ENCODE measurements at regions not wholly inside any gene's neighbourhood (a gene's known extent, or its start where the extent isn't known, plus 50 kb on each side); places are given as distances from the start of the nearest gene placed in this dataset.

DNA sequence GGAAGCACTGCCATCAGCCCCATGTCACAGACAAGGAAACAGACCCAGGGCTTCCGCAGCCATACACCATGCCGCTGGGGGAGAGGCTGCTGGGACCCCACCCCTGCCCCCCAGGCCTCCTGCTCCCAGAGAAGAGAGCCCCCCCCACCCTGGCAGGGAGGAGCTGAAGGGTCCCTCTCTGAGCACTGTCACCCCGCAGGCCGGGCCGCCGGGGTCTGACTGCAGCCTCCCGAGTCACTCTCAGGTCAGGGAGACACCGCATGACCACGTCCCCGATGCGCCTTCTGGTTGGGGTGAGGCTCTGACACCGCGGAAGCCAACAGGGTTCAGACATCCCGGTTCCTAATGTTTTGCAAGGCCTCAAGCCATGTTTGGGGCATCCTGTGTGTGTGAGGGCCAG, 102.3 kb downstream of the SIK1 start:
- no peak overlapping the region for H3K4me3 ChIP-seq (ENCODE audit: low read length)
- no peaks in the 10 kb centered on the region for H3K27me3 ChIP-seq (ENCODE audit: control insufficient read depth, insufficient read depth, low read length)
- H3K9me3 ChIP-seq (replicated peaks; ENCODE audit: control insufficient read depth, low read depth, low read length): no peaks in the 10 kb centered on the region
- H3K27ac ChIP-seq (ENCODE audit: low read length): no peak overlapping the region
- WGBS (ENCODE audit: insufficient coverage): 95% methylated on average over 11 of the region's 14 CpGs
- no peak for DNase-seq
- no peaks in the 10 kb centered on the region for H3K36me3 ChIP-seq (ENCODE audit: control insufficient read depth, insufficient read depth, low read length)
- peaks cover 39% of the 10 kb centered on the region for H3K4me1 ChIP-seq (ENCODE audit: control insufficient read depth, insufficient read depth, low read length)

DNA sequence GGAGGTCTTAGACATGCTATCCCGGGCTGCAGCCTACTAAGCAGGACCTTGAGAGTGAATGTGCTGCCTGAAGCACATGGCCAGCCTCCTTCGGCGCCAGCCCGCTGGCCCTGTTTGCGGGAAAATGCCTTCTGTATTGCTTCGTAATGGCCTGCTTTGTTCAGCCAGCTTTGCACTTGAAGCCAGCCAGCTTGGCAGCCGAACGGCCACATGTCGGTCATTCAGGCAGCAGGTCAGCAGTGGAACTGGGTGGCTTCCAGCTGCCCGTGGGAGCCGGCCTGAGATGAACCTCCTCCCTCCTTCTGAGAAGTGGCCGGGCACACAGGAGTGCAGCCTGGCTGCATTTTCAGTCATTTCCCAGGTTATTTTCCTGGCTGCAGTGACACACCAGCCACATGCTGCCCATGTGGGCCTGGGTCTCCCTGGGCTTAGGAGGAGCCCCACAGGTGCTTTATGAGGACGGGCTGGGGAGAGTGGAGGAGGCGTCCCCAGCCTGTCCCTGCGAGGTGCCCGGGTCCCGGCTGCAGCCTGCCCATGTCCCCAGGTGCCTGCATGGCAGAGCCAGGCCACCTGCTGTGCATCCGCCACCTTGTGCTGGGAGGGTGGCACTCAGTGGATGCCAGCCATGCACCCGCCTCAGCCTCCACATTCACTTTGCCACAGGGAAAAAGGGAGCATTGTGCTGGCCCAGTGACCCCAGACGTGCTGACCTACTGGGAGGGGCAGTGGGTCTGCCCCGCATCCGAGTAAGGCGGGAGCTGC, 103.5 kb downstream of the SIK1 start:
- no peak overlapping the region for H3K4me3 ChIP-seq (ENCODE audit: low read length)
- peak; percentile 51 for DNase-seq
- no peaks in the 10 kb centered on the region for H3K36me3 ChIP-seq (ENCODE audit: control insufficient read depth, insufficient read depth, low read length)
- H3K27ac ChIP-seq (ENCODE audit: low read length): no peak overlapping the region
- no peaks in the 10 kb centered on the region for H3K9me3 ChIP-seq (replicated peaks; ENCODE audit: control insufficient read depth, low read depth, low read length)
- WGBS (ENCODE audit: insufficient coverage): 78% methylated on average over 20 of the region's 23 CpGs
- H3K4me1 ChIP-seq (ENCODE audit: control insufficient read depth, insufficient read depth, low read length): peaks cover 38% of the 10 kb centered on the region
- peaks cover 3% of the 10 kb centered on the region for H3K27me3 ChIP-seq (ENCODE audit: control insufficient read depth, insufficient read depth, low read length)

DNA sequence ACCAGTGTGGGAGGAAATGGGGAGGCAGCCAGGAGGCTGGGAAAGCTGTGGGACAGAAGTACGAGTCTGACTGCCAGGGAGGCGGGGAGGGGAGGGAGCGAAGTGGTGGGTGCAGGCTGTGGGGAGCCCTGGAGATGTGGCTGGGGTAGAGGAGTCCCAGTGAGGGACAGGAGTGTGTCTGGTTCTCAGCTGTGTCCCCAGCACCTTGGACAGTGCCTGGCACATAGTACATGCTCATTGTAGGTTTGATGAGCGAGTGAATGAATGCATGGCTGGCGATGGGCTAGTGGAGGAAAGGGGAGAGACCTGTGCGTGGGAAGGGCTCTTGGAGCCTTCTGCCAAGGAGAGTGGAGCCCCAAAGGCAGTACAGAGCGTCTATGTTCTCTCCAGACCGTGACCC, 104.1 kb downstream of the SIK1 start:
- H3K27ac ChIP-seq (ENCODE audit: low read length): no peak overlapping the region
- H3K27me3 ChIP-seq (ENCODE audit: control insufficient read depth, insufficient read depth, low read length): peaks cover 3% of the 10 kb centered on the region
- H3K9me3 ChIP-seq (replicated peaks; ENCODE audit: control insufficient read depth, low read depth, low read length): peaks cover 4% of the 10 kb centered on the region
- 74% methylated on average over 7 of the region's 8 CpGs for WGBS (ENCODE audit: insufficient coverage)
- H3K4me3 ChIP-seq (ENCODE audit: low read length): no peak overlapping the region
- peaks cover 34% of the 10 kb centered on the region for H3K4me1 ChIP-seq (ENCODE audit: control insufficient read depth, insufficient read depth, low read length)
- H3K36me3 ChIP-seq (ENCODE audit: control insufficient read depth, insufficient read depth, low read length): no peaks in the 10 kb centered on the region
- DNase-seq: no peak

DNA sequence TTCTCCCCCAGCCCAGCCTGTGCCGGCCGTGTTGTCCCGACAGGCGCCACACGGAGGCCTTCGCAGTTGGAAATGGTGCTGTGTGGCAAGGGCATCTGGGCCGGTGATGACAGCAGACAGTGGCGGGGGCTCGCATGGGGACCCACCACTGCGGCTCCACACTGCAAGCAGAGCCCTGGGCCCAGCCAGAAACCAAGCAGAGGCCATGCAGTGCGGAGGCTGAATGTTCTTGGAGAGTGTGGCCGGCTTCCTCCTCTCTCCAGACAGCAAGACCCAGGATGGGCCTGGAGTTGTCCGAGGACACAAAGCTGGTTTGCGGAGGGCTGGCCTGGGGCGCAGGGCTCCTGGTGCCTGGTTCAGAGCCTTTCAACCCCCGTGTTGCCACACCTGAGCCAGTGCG, 104.6 kb downstream of the SIK1 start:
- DNase-seq: no peak
- peaks cover 5% of the 10 kb centered on the region for H3K9me3 ChIP-seq (replicated peaks; ENCODE audit: control insufficient read depth, low read depth, low read length)
- H3K27me3 ChIP-seq (ENCODE audit: control insufficient read depth, insufficient read depth, low read length): peaks cover 3% of the 10 kb centered on the region
- no peak overlapping the region for H3K4me3 ChIP-seq (ENCODE audit: low read length)
- H3K27ac ChIP-seq (ENCODE audit: low read length): no peak overlapping the region
- WGBS (ENCODE audit: insufficient coverage): 77% methylated on average over 15 of the region's 17 CpGs
- no peaks in the 10 kb centered on the region for H3K36me3 ChIP-seq (ENCODE audit: control insufficient read depth, insufficient read depth, low read length)
- H3K4me1 ChIP-seq (ENCODE audit: control insufficient read depth, insufficient read depth, low read length): peaks cover 34% of the 10 kb centered on the region

DNA sequence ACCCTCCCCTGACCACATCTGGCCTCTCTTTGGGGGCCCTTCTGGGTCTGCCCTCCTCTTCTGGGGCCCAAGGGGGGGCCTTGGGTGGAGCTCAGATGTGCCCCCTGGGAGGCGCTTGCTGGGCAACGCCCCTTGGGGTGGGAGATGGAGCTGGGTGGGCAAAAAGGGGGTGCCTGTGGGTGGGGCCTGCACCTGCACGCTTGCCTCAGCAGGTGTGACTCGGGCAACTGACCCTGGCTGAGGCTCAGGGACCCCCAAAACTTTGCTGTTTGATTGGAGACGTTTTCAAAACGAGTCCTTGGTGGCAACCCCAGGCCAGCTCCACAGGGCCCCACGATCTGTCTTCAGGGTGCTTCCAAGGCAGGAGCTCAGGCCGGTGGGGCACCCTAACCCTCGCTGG, 105.3 kb downstream of the SIK1 start:
- peaks cover 9% of the 10 kb centered on the region for H3K9me3 ChIP-seq (replicated peaks; ENCODE audit: control insufficient read depth, low read depth, low read length)
- peaks cover 31% of the 10 kb centered on the region for H3K4me1 ChIP-seq (ENCODE audit: control insufficient read depth, insufficient read depth, low read length)
- no peak for DNase-seq
- no peaks in the 10 kb centered on the region for H3K36me3 ChIP-seq (ENCODE audit: control insufficient read depth, insufficient read depth, low read length)
- no peak overlapping the region for H3K27ac ChIP-seq (ENCODE audit: low read length)
- H3K27me3 ChIP-seq (ENCODE audit: control insufficient read depth, insufficient read depth, low read length): peaks cover 3% of the 10 kb centered on the region
- WGBS (ENCODE audit: insufficient coverage): 88% methylated on average over 8 of the region's 9 CpGs
- no peak overlapping the region for H3K4me3 ChIP-seq (ENCODE audit: low read length)

DNA sequence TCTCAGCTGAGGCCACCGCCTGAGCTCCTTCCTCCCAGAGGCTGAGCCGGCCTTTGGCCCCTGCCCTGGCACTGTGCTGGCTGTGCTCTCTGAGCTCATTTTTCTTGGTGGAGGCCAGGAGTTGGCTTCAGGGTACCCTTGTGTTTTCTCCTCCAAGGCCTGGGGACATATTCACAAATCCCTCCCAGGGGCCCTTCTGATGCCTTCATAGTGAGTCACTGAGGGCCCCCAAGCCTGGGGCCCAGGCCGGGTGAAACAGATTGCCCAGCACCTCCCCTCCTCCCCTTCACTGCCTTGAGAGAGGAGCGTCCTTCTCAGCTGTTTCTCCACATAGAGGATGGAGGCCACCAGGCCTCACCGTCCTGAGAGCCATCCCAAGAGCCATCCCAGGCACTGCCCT, 105.8 kb downstream of the SIK1 start:
- H3K27ac ChIP-seq (ENCODE audit: low read length): no peak overlapping the region
- H3K9me3 ChIP-seq (replicated peaks; ENCODE audit: control insufficient read depth, low read depth, low read length): peaks cover 11% of the 10 kb centered on the region
- H3K4me3 ChIP-seq (ENCODE audit: low read length): no peak overlapping the region
- WGBS (ENCODE audit: insufficient coverage): 72% methylated on average over 3 of the region's 5 CpGs
- peaks cover 29% of the 10 kb centered on the region for H3K4me1 ChIP-seq (ENCODE audit: control insufficient read depth, insufficient read depth, low read length)
- no peak for DNase-seq
- peaks cover 3% of the 10 kb centered on the region for H3K27me3 ChIP-seq (ENCODE audit: control insufficient read depth, insufficient read depth, low read length)
- H3K36me3 ChIP-seq (ENCODE audit: control insufficient read depth, insufficient read depth, low read length): no peaks in the 10 kb centered on the region

DNA sequence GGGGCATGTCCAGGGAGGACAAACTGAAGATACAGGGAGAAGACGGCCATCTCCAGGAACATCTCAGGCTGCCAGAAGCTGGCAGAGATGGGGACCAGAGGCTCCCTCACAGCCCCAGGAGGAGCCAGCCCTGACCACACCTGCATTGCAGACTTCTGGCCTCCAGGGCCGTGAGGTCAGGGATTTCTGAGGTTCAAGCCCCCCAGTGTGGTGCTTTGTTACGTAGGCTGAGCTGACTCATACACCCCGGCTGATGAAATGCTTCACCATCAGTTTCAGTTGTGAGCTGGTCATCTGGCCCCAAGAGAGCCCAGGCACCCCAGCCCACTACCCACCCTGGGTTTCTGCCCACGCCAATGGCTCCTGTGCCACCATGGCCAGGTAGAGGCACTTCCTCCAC, 106.4 kb downstream of the SIK1 start:
- Histone ChIP-seq H3K4me3 (ENCODE audit: low read length) (no peak overlapping the region), H3K27ac (ENCODE audit: low read length) (no peak overlapping the region), H3K36me3 (ENCODE audit: control insufficient read depth, insufficient read depth, low read length) (no peaks in the 10 kb centered on the region), H3K9me3 (replicated peaks; ENCODE audit: control insufficient read depth, low read depth, low read length) (peaks cover 11% of the 10 kb centered on the region), H3K4me1 (ENCODE audit: control insufficient read depth, insufficient read depth, low read length) (peaks cover 32% of the 10 kb centered on the region), H3K27me3 (ENCODE audit: control insufficient read depth, insufficient read depth, low read length) (peaks cover 3% of the 10 kb centered on the region)
- DNase-seq: no peak
- WGBS (ENCODE audit: insufficient coverage): 93% methylated on average over 5 of the region's 5 CpGs

DNA sequence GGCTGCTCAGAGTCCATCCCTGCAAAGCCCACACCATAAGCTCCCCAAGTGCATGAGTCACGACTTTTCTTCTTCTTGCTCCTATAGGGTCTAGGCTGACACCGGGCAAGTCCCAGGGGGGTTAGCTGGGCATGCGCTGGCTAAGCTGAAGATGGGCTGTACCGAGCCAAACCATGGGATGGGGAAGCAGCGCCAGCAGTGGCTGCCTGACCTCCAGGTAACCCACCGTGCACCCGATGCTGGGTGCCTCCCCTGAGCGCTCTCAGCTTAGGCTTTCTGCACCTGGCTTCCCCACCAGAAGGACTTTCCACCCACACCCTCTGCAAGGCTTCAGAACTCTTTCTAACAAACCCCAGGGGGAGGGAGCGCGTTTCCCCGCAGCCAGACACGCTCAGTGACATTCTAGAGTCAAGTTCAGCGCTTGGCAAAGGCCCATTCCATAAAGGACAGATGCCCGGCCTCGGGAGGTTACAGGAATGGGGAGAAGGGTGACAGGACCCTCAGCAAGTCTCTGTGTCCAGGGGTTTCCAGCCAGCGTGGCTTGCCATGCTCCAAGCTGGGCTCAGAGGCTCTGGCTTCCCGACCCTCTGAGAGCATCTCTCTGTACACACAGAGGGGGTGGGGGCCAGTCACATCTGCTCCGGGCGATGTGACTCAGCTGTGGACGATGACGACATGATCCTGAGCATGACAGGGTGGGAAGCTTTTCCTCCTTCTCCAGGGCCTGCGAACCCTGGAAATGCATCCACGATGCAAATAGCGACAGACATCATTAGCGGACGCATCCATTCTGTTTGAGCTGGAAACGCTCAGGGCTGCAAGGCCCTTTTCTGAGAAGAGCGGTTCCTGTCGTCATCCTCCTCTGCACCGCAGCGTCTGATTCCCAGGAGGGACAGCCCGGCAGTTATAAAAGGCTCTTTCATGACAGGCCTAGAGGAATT, 107.8 kb downstream of the SIK1 start:
- Histone ChIP-seq H3K36me3 (ENCODE audit: control insufficient read depth, insufficient read depth, low read length) (no peaks in the 10 kb centered on the region), H3K4me1 (ENCODE audit: control insufficient read depth, insufficient read depth, low read length) (peaks cover 35% of the 10 kb centered on the region), H3K27ac (ENCODE audit: low read length) (peak overlapping the region; percentile 78), H3K27me3 (ENCODE audit: control insufficient read depth, insufficient read depth, low read length) (peaks cover 6% of the 10 kb centered on the region), H3K9me3 (replicated peaks; ENCODE audit: control insufficient read depth, low read depth, low read length) (peaks cover 11% of the 10 kb centered on the region), H3K4me3 (ENCODE audit: low read length) (no peak overlapping the region)
- 27% methylated on average over 24 of the region's 32 CpGs for WGBS (ENCODE audit: insufficient coverage)
- DNase-seq: peak; percentile 92

DNA sequence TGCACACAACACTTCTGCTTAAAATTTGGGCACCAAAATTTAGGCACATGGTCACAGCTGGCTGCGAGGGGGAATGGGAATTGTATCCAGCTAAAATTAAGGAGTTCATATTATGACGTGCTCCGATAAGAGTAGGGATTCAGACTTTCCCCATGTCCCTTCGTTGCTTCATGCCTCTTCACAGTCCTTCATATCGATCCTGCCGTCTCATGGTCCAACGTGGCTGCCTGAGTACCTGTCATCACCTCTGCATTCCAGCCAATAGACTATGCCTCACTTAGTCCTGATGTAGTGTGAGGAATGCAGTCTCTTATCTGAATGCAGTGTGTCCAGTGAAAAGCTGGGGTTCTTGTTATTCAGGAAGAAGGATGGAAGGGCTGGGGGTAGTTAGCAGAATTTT, 108.6 kb downstream of the SIK1 start:
- 90% methylated on average over 4 of the region's 7 CpGs for WGBS (ENCODE audit: insufficient coverage)
- Histone ChIP-seq H3K36me3 (ENCODE audit: control insufficient read depth, insufficient read depth, low read length) (no peaks in the 10 kb centered on the region), H3K9me3 (replicated peaks; ENCODE audit: control insufficient read depth, low read depth, low read length) (peaks cover 11% of the 10 kb centered on the region), H3K27ac (ENCODE audit: low read length) (no peak overlapping the region), H3K4me1 (ENCODE audit: control insufficient read depth, insufficient read depth, low read length) (peaks cover 36% of the 10 kb centered on the region), H3K27me3 (ENCODE audit: control insufficient read depth, insufficient read depth, low read length) (peaks cover 6% of the 10 kb centered on the region), H3K4me3 (ENCODE audit: low read length) (no peak overlapping the region)
- no peak for DNase-seq

DNA sequence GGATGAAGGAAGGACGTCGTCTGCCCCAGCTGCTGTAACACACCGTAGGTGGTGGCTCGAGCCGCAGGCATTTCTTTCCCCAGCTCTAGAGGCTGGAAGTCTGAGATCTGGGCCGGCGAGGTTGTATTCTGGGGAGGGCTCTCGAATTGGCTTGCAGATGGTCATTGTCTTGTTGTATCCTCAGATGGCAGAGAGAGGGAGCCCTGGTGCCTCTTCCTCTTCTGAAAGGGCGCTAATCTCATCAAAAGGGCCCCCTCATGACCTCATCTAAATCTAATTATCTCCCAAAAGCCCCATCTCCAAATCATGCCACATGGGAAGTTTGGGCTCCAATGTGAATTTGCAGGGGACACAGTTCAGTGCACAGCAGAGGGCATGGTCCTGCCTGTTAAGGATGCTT, 109.0 kb downstream of the SIK1 start:
- peaks cover 32% of the 10 kb centered on the region for H3K4me1 ChIP-seq (ENCODE audit: control insufficient read depth, insufficient read depth, low read length)
- no peak for DNase-seq
- no peak overlapping the region for H3K4me3 ChIP-seq (ENCODE audit: low read length)
- 60% methylated on average over 3 of the region's 9 CpGs for WGBS (ENCODE audit: insufficient coverage)
- peaks cover 6% of the 10 kb centered on the region for H3K27me3 ChIP-seq (ENCODE audit: control insufficient read depth, insufficient read depth, low read length)
- H3K36me3 ChIP-seq (ENCODE audit: control insufficient read depth, insufficient read depth, low read length): no peaks in the 10 kb centered on the region
- H3K27ac ChIP-seq (ENCODE audit: low read length): no peak overlapping the region
- peaks cover 11% of the 10 kb centered on the region for H3K9me3 ChIP-seq (replicated peaks; ENCODE audit: control insufficient read depth, low read depth, low read length)
